CD4-positive, alpha-beta T cell treated with Interleukin-6 for 4 hours (primary cell): ENCODE measurements at regions not wholly inside any gene's neighbourhood (a gene's known extent, or its start where the extent isn't known, plus 50 kb on each side); places are given as distances from the start of the nearest gene placed in this dataset.

Experiments
- DNase-seq: peaks from one replicate; pipeline ENCODE4 v3.0.0-alpha.2; 2020; ENCODE audit warnings: mixed read lengths

DNA sequence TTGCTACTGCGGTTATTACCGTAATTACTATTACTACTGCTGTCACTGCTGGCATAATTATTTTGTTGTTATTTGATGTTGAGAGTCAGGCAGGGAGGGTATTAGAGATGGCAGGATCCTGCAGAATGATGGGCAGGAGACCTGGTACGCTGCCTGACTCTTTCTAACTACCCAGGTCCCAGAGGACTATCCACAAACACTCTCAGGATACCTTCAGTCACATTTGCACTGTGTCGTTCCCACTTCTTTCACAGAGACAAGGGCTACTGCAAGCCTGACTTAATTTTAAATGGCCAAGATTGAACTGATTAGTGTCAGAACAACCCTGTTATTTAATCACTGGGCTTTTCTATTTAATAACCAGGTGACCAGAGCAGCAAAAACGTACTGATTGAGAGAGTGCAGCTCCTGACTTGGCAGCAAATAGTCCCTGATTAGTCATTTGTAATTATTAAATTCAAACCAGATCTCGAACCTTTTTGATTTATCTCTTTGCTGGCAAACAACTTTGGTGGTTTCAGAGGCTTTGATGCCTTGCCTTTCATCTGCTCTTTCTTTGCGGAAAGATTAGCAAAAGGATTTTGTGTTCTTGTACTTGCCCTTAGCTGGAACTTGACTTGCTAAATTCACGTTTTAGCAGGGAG lies 88.8 kb upstream of the ARHGEF3 start:
- DNase-seq, result peak; percentile 50

DNA sequence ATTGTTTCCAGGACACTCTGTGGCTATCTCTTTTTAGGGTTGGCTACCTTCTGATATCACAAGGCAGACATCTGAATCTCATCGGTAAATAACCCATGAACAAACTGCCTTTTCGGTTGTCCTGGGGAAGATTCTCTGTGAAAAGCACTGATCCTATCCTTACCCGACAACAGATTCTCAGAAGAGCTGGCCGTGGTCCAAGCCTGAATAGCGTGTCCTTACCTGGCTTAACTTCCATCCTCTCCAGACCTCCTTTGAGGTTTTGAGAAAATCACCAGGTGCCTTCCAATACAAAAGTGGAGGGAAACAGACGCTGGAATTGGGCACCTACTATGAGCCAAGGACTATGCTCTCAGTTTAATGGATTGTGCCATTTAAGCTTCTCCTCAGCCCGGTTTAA lies 87.4 kb upstream of the ARHGEF3 start:
- DNase-seq, result no peak

DNA sequence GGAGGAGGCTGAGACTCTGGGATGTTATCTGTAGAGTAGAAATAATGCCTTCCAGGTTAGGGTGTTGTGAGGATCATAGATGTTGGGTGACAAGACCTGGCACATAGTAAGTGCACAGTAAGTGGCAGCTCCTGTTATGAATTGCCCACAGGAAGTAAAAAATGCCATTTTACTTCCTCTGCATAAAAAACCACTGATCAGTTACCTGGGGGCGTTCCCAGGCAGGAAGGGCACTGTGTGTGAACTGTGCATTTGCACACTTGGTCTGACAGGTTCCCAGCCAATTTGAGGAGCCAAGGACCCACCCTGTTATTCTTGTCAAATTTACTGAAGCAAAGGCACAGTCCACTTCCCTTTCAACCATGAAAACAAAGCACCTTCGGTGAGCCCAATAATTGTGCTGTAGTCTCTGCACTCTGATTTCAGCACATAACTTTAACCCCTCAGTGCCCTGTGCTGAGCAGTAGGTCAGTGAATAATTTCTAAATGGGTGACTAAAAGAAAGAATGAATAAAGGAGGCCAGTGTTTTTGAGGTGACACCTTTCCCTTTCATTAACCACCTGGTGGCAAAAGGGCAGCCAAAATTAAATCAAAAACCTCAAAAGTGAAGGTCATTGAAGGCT lies 85.8 kb upstream of the ARHGEF3 start:
- DNase-seq, result peak; percentile 61

GRCh38 chr3:56886314-56886713 lies 84.6 kb upstream of the ARHGEF3 start:
- DNase-seq, result no peak

DNA sequence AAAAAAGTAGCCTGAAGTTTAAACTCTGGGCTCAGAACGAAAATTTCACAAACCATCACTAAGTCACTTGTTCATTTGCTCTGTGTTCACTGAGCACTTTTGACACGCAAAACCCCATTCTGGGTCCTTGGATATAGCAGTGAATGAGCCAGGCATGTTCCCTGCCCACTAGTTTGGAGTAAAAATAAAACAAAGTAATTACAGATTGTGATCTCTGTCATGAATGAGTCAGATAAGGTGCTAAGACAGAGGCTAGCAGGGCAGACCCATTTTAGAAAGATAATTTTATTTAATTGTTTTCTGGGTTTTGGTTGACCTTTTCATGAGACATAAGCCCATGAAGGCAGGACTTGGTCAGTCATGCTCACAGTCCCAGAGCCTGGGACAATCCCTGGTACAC lies 84.1 kb upstream of the ARHGEF3 start:
- DNase-seq, result no peak

GRCh38 chr3:56885453-56885852 lies 83.7 kb upstream of the ARHGEF3 start:
- DNase-seq, result no peak

DNA sequence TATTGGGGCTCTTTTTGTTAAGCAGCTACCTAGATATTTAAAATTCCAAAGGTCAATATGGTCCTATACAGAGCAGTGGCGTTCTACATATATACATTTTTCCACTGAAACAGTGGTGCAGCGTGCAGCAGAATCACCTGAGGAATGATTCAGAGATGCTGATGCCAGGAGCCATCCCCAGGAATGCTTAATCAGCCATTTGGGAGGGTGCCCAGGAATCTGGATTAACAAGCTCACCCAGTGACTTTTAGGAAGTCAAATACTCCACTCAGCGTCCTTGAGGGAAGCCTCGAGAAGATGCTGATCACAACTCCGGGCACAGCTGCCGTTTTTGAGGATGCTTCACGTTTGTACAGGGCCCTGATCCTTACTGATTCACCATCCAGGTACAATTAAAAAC lies 82.6 kb upstream of the ARHGEF3 start:
- DNase-seq, result no peak

DNA sequence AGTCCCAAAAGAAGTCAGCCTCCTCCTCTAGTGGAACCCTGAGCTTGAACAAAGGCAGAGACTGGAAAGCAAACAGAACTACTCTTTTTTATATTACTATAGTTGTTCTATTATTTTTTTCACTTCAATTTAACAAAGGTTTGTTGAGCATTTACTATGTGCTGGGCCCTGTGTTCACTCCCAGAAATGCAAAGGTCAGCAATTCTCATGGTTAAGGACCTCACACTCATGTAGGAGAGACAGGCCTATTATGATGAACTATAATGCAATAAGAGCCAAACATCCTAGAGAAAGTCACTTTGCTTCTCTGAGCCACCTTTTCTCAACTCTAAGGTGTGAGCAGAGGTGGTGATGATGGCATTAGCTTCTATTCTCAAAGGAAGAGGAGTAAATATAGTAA lies 82.1 kb upstream of the ARHGEF3 start:
- no peak for DNase-seq

DNA sequence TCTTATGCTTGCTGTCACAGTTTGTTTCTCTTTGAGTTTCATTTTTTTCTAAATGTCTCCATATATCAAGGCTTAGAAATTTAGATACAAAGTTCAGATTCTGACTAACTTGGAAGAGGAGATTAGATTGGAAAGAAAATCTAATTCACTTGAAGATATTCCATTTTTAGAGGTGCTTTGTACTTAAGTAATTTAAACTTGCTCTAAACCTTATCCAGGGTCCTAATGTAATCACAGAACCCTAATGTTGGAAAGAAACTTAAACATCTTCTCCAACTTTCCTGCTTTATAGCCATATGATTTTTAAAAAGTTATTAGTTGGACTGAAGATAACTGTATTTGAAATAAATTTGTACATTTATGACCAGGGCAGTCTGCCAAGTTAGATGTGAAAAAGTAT lies 81.1 kb upstream of the ARHGEF3 start:
- no peak for DNase-seq

GRCh38 chr3:56881841-56882240 lies 80.1 kb upstream of the ARHGEF3 start:
- DNase-seq, result no peak

- DNase-seq, result no peak
Measured at GRCh38 chr3:56880720-56881575, 79.2 kb upstream of the ARHGEF3 start.

- no peak for DNase-seq
Measured at GRCh38 chr3:56879436-56880215, 77.9 kb upstream of the ARHGEF3 start.

DNA sequence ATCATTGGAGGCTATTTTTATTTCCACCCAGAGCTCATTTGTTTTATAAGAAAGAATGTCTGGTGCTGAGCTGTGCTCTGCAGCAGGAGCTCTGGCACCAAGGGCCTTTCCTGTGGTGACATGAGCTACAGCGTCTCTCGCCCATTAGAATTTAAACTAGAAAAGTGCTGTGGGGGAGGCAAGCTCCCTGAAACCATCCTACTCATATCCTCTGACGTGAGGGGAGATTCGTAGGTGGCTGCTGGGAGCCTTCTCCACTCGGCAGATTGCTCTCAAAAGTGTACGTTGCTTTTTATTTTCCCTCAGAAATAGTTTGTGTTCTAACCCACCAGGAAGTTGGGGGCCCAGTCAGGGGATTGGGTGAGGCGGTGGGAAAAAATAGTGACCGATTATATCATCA lies 76.3 kb upstream of the ARHGEF3 start:
- peak; percentile 53 for DNase-seq

DNA sequence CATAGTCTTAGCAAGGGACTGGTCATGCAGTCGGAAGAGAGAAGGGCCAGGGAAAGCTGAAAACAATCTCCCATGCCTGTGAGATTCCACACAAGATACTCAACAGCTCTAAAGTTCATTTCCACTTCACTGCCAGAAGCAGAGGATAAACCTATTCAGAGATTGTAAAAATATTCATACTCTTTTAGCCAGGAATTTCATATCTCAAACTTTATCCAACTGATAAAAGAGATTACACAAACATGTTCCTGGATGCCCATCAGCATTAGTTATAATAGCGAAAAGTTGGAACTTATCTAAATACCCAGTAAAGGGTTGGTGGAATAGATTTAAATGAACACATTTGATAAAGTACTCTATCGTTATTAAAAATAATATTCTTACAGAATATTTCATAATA lies 75.2 kb upstream of the ARHGEF3 start:
- no peak for DNase-seq

GRCh38 chr3:56874269-56874668 lies 72.5 kb upstream of the ARHGEF3 start:
- no peak for DNase-seq

GRCh38 chr3:56870436-56870835 lies 68.7 kb upstream of the ARHGEF3 start:
- no peak for DNase-seq

DNA sequence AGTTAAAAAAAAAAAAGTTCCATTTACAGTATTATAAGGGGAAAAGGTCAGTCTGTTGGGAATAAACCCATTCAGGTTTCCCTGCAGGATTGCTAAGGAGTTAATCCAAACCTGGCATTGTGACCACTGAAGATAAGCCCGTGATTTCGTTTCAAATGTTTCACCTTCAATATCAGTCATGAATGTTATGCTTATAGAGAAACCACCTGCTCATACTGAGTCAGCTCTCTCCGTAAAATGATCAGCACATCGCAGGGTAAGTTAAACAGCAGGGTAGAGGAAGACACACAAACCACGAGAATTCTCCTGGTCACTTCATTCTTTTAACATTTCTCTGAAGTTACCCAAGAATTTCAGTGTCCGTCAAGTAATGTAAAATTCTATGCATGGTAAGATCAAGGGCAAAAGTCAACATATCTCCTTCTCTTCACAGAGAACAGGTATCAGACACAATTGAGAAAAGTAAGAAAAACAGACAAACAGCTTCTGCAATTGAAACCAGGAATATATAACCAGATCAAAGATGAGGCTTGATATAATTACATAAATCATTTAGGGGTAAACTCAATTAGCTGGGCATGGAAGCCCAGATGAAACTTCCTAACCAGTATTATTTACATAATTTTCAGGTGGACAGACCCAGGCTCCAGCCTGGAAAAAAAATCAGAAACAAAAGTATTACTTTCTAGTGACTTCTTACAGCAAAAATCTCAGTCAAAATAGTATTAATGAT lies 67.6 kb upstream of the ARHGEF3 start:
- DNase-seq, result no peak

DNA sequence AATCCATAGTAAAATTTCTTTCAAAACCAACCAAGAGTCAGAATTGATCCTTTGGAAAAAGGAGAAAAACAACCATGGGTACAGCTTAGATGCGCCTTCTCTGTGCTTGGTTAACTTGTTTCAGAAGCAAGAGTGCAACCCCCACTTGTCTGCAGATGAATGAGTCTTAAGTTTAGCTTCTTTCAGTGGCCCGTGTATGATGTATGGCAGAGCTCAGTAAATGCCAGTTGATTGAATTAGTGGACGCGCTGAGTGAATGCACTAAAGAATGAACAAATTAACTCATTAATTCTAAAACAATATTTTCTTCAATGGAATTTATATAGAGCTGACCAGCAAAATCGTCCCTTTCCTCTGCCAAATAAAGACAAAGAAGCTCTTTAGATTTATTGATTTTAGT lies 67.0 kb upstream of the ARHGEF3 start:
- no peak for DNase-seq

- DNase-seq, result no peak
Measured at GRCh38 chr3:56867671-56868070, 65.9 kb upstream of the ARHGEF3 start.

DNA sequence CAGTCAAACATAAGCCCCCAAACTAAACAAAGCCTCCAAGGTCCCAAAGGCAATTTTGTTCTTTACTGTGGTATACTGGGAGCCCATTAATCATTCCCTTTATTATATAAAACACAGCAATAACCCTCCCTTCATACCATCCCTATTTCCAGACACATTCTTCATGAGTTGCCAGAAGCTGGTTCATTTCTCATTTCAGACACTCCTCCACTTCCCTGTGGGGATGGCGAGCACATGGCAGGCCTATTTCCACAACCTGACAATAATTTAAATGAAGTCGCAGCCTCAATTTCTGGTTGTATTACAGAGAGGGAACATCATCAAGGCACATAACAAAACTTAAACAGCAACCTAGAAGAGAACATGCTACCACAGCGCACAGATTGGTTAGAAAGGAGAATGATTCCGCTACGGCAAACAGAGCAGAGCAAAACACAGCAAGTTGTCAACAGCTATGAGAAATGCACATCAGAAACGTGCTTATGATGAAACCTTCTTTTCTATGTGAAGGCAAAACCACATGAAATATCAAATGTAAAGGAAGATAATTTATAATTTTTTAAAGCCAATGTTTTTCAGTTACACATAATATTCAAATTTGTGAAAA lies 63.3 kb upstream of the ARHGEF3 start:
- no peak for DNase-seq

GRCh38 chr3:56864090-56864489 lies 62.3 kb upstream of the ARHGEF3 start:
- DNase-seq, result no peak
